T1000 (cell line): ENCODE measurements at regions not wholly inside any gene's neighbourhood (a gene's known extent, or its start where the extent isn't known, plus 50 kb on each side); places are given as distances from the start of the nearest gene placed in this dataset.

Experiments
- DNase-seq: peaks from one replicate; lab custom pipeline; 2025; ENCODE audit warnings: mixed read lengths; lab: John Stamatoyannopoulos, UW

DNA sequence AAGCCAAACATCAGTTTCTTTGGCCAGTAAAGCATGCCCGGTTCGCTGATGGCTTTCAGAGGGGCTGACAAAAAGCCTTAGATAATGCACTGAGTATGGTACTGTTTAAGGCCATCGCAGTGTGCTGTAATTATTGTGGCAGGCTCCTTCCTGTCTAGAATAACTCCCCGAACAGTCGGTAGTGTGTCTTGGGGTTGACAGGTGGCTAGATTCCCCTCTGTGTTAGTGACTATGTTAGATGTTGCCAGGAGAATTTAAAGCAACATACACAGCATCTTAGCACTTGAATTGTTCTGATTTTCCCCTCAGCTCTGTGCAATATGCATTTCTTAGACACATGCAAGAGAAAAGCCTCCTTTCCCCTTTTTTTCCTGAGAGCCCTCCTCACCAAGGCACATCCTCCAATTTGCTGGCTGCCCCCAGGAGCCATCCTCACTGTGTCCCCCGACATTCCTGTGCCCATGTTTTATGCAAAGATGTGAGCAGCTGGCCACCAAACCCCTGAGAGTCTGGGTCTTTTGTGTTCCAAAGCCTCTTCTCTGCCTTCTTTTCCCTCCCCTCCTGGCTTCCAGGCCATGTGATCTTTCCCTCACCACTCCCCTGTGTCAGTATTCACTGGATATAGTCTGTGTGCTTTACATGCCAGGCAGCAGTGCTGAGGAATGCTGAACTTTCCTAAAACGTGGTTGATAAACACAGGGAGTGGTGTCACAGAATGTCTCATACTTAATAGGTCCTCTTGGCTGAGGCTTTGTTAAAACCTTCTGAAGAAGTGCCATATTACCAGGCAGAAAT, 331.5 kb downstream of the HRH4 start:
- no peak for DNase-seq

DNA sequence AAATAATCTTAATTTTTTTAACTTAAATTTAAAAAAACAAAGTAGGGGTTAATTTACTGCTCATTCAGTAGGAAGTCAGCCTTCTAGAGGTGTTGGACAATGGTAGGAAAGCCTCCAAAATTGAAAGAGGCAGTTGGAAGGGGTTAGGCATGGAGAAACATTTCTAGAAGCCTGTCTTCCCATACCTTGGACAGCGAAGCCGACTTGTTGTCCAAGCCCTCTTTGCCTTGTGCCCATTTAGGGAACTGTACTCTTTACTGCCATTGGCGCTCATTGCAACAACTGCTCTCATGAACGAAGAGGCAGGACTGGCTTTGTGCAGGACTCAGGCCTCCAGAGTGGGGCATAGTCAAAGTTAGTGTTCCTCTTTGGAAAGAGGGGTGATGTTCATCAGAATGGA, 333.3 kb downstream of the HRH4 start:
- DNase-seq: no peak

DNA sequence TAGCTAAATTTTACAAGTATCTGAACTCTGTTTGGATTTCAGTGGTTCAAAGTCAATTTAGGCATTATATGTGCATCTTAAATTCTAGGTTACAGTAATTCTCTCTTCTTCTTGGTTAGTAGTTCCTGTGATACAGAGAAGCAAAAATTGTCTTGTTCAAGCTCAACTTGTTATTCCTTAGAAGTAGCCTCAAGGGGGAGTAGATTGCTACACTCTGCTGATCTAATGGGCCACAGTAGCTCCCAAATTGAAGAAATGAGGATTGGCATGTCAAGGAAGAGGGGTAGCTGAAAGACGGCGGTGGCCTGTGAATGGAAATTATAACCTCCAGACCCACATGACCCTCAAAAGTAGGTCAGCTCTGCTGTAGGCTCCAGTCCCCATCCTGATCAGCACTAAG, 334.7 kb downstream of the HRH4 start:
- no peak for DNase-seq

DNA sequence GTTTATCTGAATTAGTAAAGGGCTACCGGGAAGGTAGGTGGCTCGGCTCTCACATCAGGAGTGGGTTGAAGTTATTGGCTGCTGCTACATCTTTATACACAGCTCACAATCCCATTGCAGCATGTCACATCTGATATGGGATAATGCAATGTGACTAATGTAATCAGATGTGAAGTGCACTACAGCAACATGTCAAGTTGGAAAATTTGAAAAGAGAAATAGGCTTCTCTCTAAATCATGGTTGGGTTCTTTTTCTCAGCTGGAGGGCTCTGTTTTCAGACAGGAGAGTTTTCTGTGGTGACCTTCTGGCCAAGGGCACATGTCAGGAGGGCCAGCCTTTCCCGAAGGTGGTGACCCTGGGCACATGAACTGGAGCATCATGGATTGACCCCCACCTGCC, 337.5 kb downstream of the HRH4 start:
- no peak for DNase-seq

DNA sequence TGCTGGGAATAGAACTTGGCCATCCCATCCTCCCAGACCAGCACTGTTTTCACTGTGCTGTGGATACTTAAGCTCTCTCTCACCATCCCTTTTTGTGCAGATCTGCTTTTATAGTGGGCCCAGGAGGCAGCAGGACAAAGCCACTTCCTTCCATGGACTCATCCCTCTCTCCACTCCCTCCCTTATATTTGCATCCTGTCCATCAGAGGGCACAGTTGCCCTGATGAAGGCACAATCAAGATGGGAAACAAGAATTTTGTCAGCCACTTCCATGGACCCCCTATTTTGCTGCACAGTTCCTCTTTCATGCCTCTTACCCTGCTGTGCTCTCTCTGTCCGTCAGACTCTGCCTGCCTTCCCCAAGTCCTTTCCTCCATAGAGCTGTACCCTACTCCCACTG, 338.7 kb downstream of the HRH4 start:
- no peak for DNase-seq

DNA sequence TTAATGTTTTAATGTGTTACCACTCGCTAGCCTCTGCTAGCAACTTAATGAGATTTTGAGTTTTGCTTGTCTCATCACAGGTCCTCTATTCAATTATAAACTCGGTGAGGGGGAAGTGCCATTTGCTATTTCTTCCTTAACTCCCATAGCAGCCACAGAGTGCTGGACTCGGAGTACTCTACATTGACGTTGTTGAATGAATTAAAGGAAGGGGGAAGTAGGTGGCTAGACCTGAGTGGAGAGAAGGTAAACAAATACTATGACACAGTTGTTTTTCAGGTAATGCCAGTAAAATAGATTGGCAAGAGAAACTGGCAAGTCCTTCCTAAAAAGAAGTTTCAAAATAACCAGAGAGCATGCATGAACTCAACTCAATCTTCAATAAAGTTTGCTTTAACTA, 339.3 kb downstream of the HRH4 start:
- no peak for DNase-seq

DNA sequence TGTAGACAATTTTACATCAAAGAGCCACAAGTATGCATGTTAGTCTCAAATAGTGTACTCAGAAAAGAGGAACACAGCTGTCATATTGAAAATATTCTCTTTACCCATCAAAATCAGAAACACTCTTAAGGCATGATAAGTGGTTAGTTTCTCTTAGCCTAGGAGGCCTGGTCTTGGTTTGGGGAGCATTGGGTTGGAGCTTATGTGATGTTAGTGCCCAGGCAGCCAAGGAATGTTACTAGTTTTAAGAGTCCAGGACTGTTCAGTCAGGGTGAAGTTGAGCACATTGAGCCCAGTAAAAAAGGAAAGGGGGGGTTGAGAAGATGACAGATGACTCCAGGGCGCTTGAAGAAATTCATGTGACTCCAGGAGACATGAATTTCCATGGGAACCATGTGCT, 340.6 kb downstream of the HRH4 start:
- no peak for DNase-seq

DNA sequence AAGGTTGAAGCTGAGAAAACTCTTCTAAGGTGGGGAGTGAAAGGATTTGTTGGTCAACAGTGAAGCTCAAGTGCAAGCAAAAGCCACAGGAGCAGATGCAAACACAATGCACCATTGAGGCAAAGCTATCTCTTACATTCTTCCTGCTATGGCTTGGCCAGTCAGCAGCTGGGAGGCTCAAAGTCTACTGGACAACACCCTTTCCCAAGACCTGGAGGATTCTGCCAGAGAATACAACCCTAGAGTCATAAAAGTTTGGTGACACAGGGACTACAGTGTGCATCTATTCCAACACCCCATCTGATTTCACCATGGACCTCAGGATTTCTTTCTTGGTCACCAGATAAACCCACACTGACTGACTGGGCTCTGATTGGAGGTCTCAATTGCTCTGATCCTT, 342.0 kb downstream of the HRH4 start:
- no peak for DNase-seq

DNA sequence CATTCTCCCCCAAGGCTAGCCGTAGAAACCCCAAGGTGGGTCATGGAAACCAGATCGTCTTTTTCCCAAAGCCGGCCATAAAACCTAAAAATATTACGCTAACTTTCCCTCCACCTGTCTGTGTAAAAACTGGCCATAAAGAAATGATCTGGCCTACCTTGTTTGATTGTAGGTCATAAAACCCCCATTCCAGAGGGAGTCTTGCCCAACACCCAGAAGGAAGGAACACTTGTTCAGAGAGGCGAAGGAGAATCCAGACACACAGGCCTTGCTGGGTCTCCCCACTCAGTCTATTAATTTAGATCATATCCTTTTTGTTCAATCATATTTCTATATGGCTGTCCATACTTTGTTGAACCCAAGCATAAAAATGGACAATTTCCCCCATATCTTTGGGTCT, 344.7 kb downstream of the HRH4 start:
- no peak for DNase-seq

DNA sequence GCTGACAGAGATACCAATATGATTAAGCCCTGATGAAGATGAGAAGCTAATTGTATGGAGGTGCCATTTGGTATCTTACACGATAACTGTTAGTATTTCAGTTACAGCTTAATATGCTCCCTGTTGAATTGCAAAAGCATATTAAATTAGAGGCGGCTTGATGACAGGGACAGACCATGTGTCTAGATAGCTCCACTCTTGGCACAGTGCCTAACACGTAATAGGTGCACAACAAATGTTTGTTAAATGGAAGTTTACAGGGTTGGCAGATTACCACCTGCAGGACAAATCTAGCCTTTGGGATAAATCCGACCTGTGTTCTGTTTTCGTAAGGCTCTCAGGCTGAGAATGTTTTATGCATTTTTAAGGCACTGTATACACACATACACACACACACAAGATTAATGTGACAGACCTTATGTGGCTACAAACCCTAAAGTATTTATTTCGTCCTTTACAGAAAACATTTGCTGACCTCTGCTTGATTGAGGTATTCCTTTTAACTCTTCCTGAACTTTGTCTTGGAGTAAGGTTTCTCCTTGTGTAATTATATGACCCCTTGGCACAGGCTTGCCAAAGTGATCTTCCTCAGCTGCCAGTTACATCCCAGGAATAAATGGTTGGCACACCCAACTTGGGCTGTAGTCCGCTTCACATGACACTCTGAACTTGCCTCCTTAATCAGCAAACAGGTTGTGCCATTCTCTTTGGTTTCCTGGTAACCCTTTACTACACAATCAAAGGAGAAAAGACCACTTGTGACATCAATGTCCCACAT, 348.9 kb downstream of the HRH4 start:
- DNase-seq: no peak

DNA sequence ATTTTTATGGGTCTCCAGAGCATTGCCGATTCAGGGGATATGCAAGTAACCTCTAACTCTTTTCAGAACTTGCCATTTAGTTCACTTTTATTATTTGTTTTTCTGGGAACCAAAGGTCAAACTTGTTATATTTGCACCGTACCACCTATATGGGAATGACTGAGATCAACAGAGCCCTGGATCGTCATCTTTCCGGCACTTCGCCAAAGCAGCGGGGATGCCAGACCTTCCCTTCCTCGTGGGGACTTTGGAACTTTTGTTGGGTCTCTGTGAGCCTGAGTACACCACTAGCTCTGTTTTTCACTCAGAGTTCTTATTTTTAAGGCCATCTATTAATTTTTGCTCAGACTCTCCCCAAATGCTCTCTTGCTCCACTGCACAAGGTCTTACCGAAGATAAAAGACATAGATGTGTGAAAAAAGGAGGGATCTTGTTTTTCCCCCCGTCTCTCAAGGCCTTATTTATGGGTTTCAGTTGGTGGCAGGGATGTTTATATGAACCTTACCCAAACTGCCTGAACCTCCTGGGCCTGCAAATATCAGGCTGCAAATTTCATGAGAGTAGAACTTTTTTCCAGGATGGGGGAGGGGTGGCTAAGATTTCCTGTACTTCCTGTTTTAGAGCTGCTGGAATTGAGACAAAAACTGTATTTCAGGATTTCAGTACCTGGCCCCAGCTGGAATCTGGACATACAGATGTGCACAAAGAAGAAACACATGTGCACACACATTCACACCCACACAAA, 350.3 kb downstream of the HRH4 start:
- DNase-seq: no peak

DNA sequence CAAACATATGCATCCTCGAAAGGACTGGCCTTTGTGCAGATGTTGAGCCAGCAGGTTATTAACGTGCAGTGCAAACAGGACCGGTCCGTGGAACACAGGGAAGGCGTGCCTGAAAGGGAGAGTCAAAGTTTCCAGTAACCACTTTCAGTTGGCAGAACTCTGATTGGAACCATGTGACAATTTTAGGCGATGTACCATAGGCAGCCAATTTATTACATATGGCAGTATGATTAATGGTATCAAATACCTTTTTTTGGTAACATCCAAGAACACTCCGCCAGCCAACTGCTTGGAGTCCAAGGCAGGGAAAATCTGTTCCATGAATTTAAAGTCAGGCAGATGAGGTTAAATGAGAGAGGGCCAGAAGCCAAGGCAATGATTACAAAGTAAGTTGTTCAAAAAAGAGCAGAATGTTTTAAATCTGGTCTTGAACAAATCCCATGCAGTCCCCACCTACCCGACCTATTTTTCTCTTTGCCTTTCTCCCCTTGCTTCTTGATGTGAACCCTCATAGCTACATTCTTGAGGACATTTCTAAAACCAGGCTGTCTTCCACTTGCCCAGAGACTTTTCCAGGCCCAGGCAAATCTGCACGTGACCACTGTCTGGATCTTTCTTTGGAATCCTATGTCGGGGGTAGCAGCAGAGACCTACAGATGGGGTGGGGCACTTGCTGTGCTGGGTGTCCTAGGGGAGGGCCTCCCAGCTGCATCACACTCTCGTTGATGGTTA, 351.7 kb downstream of the HRH4 start:
- DNase-seq: no peak

DNA sequence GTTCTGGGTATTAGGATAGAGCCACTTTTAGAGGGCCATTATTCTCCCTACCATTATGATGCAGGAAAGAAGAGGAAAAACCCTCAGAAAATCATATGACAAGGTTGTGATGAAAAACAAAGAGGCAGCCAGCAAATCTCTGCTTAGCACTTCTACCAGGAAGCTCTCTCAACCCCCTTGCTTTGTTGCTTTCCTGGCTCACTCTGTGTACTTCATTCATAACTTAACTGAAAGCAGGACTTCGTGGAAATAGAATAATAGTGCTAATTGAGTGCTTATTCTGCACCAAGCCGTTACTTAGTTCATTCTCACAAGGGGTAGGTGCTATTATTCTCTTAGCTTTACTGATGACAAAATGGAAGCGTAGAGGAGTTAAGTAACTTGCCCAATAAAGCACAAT, 354.1 kb downstream of the HRH4 start:
- DNase-seq: no peak

DNA sequence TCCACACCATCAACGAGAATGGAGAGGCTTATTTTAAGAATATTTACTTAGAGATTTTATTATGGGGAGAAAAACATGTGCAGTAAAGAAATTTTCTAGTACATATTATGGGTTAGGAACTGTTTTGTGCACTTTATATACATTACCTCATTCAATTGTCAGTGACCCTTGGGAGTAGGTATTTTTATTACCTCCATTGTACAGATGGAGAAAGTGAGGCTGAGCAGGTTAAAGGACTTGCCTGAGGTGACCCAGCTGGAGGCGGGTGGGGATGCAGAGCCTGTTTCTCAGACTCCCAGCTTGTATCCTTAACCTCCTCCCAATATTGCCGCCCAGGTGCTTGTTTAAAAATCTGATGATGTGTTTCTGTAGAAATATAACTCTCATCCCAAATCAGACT, 356.7 kb downstream of the HRH4 start:
- DNase-seq: no peak

DNA sequence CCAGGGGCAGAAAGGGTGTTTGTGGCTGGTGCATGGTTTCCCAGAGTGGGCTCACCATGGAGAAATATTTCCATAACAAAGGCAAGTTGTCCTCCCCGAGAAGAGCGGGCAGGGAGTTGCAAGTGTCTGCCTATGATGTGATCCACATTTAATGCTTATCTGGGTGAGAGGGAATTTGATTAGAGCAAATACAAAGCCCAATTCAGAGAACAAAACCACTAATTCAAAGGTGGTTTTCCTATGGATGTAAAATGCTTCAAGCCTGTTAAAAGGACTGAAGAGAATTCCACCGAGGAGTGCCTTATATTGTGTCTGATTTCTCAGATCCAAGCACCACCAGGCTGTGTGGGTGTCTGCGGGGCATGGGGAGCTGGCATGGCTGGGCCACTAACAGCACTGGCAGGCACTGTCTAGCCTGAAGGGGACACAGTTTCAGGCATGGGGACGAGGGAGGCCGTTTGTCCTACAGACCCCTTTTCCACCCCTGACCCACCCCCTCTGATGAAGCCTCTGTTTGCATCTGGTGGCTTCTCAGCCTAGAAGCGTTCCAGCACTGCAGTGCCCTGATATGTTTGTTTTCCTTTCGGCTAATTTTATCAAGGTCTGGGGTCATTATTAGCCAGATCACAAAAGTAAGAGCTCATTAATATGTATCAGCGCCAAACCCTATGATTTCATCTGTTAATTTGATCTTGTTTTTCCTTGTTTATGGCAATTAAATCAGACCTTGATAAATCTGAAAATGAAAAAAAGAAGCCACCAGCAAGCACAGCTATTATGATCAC, 357.3 kb downstream of the HRH4 start:
- no peak for DNase-seq

DNA sequence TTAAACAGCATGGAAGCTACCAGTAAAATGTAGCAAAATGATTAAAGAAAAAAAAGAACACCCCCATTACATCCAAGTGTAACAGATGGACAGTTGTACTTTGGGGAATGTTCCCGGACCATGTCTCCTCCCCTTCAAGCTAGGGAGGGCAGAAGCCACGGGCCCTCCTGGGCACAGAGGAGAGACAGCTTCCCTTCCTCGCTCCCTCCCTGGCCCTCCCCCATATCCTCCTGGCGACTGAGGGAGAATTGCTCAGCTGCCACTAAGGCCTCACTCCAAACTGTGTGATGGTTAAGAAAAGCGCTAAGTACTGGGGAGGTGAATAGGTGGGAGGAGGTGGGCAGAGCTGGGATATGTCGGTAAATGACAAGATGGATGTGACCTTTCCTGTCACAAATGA, 358.0 kb downstream of the HRH4 start:
- no peak for DNase-seq

DNA sequence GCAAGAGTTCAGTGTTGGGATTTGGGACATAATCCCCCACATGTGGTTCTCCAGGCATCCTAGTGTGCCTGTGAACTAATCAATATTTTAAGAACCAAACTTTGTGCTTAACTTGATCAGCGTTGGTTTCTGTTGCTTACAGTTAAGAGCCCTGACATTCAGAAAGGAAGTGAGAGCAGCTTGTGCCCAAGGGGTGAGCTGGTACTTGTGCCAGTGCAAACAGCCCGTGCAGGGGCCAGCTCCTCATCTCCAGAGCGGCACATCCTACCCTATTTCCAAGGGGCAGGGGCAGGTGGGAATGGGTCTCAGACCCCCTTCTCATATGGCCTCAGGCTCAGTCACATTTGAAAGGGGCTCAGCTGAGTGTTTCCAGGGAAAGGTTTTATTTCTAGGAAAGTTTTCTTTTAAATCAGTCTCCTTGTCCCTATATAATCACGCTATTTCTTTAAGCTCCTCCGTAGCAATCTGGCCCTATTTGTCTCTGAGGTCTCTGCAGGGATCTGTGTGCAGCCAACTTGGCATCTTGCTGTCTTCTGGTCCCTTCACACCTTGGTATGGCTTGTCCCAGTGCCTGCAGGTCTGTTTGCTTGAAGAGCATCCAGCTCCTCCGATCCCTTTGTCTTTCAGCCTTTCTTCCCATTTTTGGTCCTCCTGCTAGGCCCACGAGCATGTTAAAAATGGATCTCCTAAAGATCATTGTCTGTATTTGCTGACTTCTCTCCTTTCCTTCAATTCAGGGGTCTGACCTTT, 358.9 kb downstream of the HRH4 start:
- DNase-seq: no peak

DNA sequence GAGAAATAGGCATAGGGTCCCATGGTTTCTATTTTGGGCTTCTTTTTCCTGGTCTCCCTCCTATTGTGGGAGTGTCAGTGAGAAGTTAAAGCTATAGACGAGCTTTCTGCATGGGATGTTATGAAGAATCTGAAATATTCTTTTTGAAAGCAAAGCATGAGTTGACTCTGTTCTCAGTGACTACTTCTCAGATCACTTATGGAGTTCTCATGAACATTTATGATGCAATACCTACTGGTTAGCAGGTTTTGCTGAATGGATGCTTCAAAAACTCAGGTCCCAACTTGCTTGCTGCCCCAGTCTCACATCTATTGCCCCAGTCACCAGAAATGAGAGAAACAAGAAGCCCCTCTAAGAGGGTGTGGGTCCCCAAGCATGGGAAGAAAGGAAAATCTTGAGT, 365.0 kb downstream of the HRH4 start:
- no peak for DNase-seq

DNA sequence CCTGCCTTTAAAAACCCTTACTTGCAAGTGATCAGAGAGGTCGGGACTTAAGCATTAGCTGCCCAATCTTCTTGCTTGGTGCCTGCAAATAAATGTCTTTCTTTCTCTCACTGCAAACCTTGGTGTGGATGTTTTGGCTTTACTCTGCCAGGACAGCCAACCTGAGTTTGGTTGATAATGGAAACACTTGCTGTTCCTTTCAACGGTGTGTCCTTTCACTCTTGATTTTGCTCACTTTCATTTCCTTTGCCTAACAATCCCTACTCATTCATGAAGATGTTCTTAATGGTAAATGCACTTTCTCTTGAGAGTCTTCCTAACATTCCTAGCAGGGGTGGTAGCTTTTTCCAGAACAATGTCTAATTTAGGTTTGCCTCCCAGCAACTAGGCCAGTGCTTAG, 366.2 kb downstream of the HRH4 start:
- DNase-seq: no peak

DNA sequence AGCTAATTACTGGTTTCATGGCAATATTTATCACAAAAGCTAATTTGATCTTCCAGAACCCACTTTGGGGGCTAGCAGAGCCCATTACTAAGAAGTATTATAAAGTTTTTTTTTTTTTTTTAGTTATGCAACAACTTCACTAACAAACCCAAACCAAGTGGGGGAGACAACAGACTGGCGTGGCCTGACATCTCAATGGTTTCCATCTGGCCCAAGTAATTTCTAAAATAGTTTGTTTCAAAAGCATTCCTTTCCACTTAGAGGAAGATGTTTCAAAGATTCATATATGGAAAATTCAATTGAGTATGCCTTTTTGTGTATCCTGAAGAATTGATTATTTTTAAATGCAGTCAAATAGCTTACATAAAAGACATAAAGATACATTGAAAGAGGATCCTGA, 367.1 kb downstream of the HRH4 start:
- DNase-seq: no peak

DNA sequence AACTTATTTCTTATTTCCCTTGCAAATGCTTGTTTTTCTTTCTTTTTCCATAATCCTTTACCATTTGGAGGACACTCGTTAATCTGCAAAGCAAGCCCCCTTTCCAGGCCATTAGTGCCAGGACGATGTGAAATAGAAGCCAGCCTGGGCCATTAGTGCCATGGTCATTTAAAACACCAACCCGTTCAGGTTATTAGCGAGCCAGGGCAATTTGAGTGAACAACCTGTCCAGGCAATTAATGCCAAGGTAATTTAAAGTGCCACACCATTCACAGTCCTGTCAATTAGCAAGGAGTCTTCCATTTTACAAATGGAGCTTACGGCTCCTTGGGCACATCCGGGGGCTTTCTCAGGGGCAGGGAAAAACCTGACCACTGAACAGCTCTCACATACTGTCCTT, 370.6 kb downstream of the HRH4 start:
- DNase-seq: no peak
